NAMALWA (cell line): ENCODE measurements at regions not wholly inside any gene's neighbourhood (a gene's known extent, or its start where the extent isn't known, plus 50 kb on each side); places are given as distances from the start of the nearest gene placed in this dataset.

Experiments used
- DNase-seq: peaks from one replicate; pipeline ENCODE4 v3.0.0-alpha.2; 2015; ENCODE audit warnings: low spot score

- DNase-seq: no peak
Measured at GRCh38 chr10:42952349-42952748, 124.5 kb upstream of the RET start.

GRCh38 chr10:42952931-42953683 lies 123.8 kb upstream of the RET start:
- no peak for DNase-seq

- DNase-seq: no peak
Measured at GRCh38 chr10:42953684-42954674, 122.9 kb upstream of the RET start.

GRCh38 chr10:42954766-42955492 lies 121.9 kb upstream of the RET start:
- no peak for DNase-seq

GRCh38 chr10:42955493-42955889 lies 121.4 kb upstream of the RET start:
- no peak for DNase-seq

GRCh38 chr10:42956045-42956444 lies 120.8 kb upstream of the RET start:
- DNase-seq: no peak

- no peak for DNase-seq
Measured at GRCh38 chr10:42958142-42958868, 118.6 kb upstream of the RET start.

- no peak for DNase-seq
Measured at GRCh38 chr10:42959833-42960232, 117.0 kb upstream of the RET start.

- DNase-seq: no peak
Measured at GRCh38 chr10:42960491-42960990, 116.3 kb upstream of the RET start.

GRCh38 chr10:42960991-42961795 lies 115.7 kb upstream of the RET start:
- no peak for DNase-seq

- DNase-seq: no peak
Measured at GRCh38 chr10:42961796-42962109, 115.1 kb upstream of the RET start.

GRCh38 chr10:42962110-42962901 lies 114.6 kb upstream of the RET start:
- DNase-seq: no peak

GRCh38 chr10:42962902-42963231 lies 114.0 kb upstream of the RET start:
- DNase-seq: no peak

GRCh38 chr10:42963312-42963711 lies 113.6 kb upstream of the RET start:
- no peak for DNase-seq

GRCh38 chr10:42969147-42969546 lies 107.7 kb upstream of the RET start:
- DNase-seq: no peak

GRCh38 chr10:42969909-42970308 lies 107.0 kb upstream of the RET start:
- no peak for DNase-seq

GRCh38 chr10:42970451-42971250 lies 106.2 kb upstream of the RET start:
- no peak for DNase-seq

GRCh38 chr10:42971251-42971599 lies 105.6 kb upstream of the RET start:
- DNase-seq: no peak

- DNase-seq: no peak
Measured at GRCh38 chr10:42972946-42973345, 103.9 kb upstream of the RET start.
